ENCODE measurements at regions not wholly inside any gene's neighbourhood (a gene's known extent, or its start where the extent isn't known, plus 50 kb on each side); places are given as distances from the start of the nearest gene placed in this dataset.
A peak's percentile ranks its signal among the peaks of the same experiment; 100 is the strongest.
"Not testable (repeated sequence)": the region's sequence is repeated elsewhere in the genome, so short reads cannot be mapped to it uniquely, and the experiment has no call there.

GRCh38 chr2:75915851-75916634, 205.3 kb upstream of the GCFC2 start:
- H3K4me3 ChIP-seq (ENCODE audit: control insufficient read depth, low read depth, low read length) = no peak overlapping the region
- TF ChIP-seq CTCF (conservative IDR thresholded peaks at IDR 0.05; ENCODE audit: control insufficient read depth, insufficient read depth, low read depth, low read length) = no peak
- DNase-seq (ENCODE audit: low read depth) = no peak

- TF ChIP-seq CTCF (conservative IDR thresholded peaks at IDR 0.05; ENCODE audit: control insufficient read depth, insufficient read depth, low read depth, low read length) = peak; percentile 30
- peak; percentile 1 for DNase-seq (ENCODE audit: low read depth)
- H3K4me3 ChIP-seq (ENCODE audit: control insufficient read depth, low read depth, low read length) = no peak overlapping the region
Observed at GRCh38 chr2:75896779-75897366, 186.2 kb upstream of the GCFC2 start.

- no peak overlapping the region for H3K4me3 ChIP-seq (ENCODE audit: control insufficient read depth, low read depth, low read length)
- TF ChIP-seq CTCF (conservative IDR thresholded peaks at IDR 0.05; ENCODE audit: control insufficient read depth, insufficient read depth, low read depth, low read length) = no peak
- no peak for DNase-seq (ENCODE audit: low read depth)
Observed at GRCh38 chr2:75894170-75894569, 183.5 kb upstream of the GCFC2 start.

- TF ChIP-seq CTCF (conservative IDR thresholded peaks at IDR 0.05; ENCODE audit: control insufficient read depth, insufficient read depth, low read depth, low read length) = no peak
- DNase-seq (ENCODE audit: low read depth) = no peak
Observed at GRCh38 chr2:75892490-75892889, 181.8 kb upstream of the GCFC2 start.

GRCh38 chr2:75882530-75882929, 171.8 kb upstream of the GCFC2 start:
- no peak for TF ChIP-seq CTCF (conservative IDR thresholded peaks at IDR 0.05; ENCODE audit: control insufficient read depth, insufficient read depth, low read depth, low read length)
- no peak for DNase-seq (ENCODE audit: low read depth)
- H3K4me3 ChIP-seq (ENCODE audit: control insufficient read depth, low read depth, low read length) = no peak overlapping the region

More at GRCh38 chr2:75892490-75892889, 181.8 kb upstream of the GCFC2 start:
- H3K4me3 ChIP-seq (ENCODE audit: control insufficient read depth, low read depth, low read length) = no peak overlapping the region

- DNase-seq (ENCODE audit: low read depth); H3K4me3 ChIP-seq (ENCODE audit: control insufficient read depth, low read depth, low read length): not testable (repeated sequence)
Observed at GRCh38 chr2:75875606-75876005, 164.9 kb upstream of the GCFC2 start.

- DNase-seq (ENCODE audit: low read depth); H3K4me3 ChIP-seq (ENCODE audit: control insufficient read depth, low read depth, low read length): not testable (repeated sequence)
Observed at GRCh38 chr2:75871762-75872614, 161.3 kb upstream of the GCFC2 start.

All from fibroblast of mammary gland (primary cell).